ENCODE measurements at regions not wholly inside any gene's neighbourhood (a gene's known extent, or its start where the extent isn't known, plus 50 kb on each side); places are given as distances from the start of the nearest gene placed in this dataset.

DNA sequence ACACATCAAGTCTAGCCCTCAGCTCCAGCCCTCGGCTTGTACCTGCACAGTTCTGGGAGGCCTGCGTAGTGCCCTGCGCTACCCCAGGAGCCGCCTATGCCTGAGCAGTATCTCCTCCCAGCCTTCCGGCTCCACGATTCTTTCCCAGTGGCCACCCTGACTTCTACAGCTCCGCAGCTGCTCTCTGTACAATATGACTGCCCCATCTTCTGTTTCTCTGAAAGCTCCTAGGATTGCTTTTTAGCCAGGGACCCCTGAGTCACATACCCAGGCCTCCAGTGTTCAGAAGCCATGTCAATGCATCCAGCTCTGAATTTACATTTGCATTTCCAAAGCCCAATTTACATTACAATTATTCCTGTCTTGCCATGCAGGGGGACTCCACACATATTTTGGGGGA is 135.5 kb downstream of the PJA1 start:
- H3K27ac ChIP-seq (ENCODE audit: low read depth, low read length): no peak overlapping the region
- no peak overlapping the region for H3K4me2 ChIP-seq (ENCODE audit: low read length)
- no peaks in the 10 kb centered on the region for H3K4me1 ChIP-seq (ENCODE audit: control insufficient read depth, low read length)

GRCh38 chrX:69028761-69029120 is 136.5 kb downstream of the PJA1 start:
- Histone ChIP-seq H3K4me3 (ENCODE audit: low read length) (no peak overlapping the region), H3K27me3 (ENCODE audit: control insufficient read depth, low read length) (no peaks in the 10 kb centered on the region), H3K36me3 (ENCODE audit: control insufficient read depth, low read length) (no peaks in the 10 kb centered on the region), H3K4me2 (ENCODE audit: low read length) (no peak overlapping the region), H3K27ac (ENCODE audit: low read depth, low read length) (no peak overlapping the region), H3F3A (ENCODE audit: control insufficient read depth, insufficient read depth) (no peaks in the 10 kb centered on the region), H3K79me2 (ENCODE audit: control insufficient read depth, low read length) (no peaks in the 10 kb centered on the region), H3K9me3 (ENCODE audit: control insufficient read depth, insufficient read depth, low read length) (no peaks in the 10 kb centered on the region), H4K20me1 (ENCODE audit: control insufficient read depth, insufficient read depth, low read depth, low read length) (no peaks in the 10 kb centered on the region), H3K9me2 (replicated peaks; ENCODE audit: control insufficient read depth, low read length) (no peaks in the 10 kb centered on the region), H3K4me1 (ENCODE audit: control insufficient read depth, low read length) (no peaks in the 10 kb centered on the region)
- TF ChIP-seq CTCF (IDR thresholded peaks at IDR 0.05; ENCODE audit: low read depth, low read length, poor library complexity, severe bottlenecking): no peak
- no peak for TF ChIP-seq EZH2phosphoT487 (IDR thresholded peaks at IDR 0.05; ENCODE audit: borderline replicate concordance, low read length)

More for the DNA sequence above, 135.5 kb downstream of the PJA1 start:
- no peak overlapping the region for H3K4me3 ChIP-seq (ENCODE audit: low read length)
- H3F3A ChIP-seq (ENCODE audit: control insufficient read depth, insufficient read depth): no peaks in the 10 kb centered on the region
- no peaks in the 10 kb centered on the region for H3K79me2 ChIP-seq (ENCODE audit: control insufficient read depth, low read length)
- H3K27me3 ChIP-seq (ENCODE audit: control insufficient read depth, low read length): no peaks in the 10 kb centered on the region
- no peaks in the 10 kb centered on the region for H3K9me3 ChIP-seq (ENCODE audit: control insufficient read depth, insufficient read depth, low read length)
- H3K36me3 ChIP-seq (ENCODE audit: control insufficient read depth, low read length): no peaks in the 10 kb centered on the region
- no peaks in the 10 kb centered on the region for H3K9me2 ChIP-seq (replicated peaks; ENCODE audit: control insufficient read depth, low read length)
- H4K20me1 ChIP-seq (ENCODE audit: control insufficient read depth, insufficient read depth, low read depth, low read length): no peaks in the 10 kb centered on the region
- TF ChIP-seq EZH2phosphoT487 (IDR thresholded peaks at IDR 0.05; ENCODE audit: borderline replicate concordance, low read length) (no peak), CTCF (IDR thresholded peaks at IDR 0.05; ENCODE audit: low read depth, low read length, poor library complexity, severe bottlenecking) (no peak)

DNA sequence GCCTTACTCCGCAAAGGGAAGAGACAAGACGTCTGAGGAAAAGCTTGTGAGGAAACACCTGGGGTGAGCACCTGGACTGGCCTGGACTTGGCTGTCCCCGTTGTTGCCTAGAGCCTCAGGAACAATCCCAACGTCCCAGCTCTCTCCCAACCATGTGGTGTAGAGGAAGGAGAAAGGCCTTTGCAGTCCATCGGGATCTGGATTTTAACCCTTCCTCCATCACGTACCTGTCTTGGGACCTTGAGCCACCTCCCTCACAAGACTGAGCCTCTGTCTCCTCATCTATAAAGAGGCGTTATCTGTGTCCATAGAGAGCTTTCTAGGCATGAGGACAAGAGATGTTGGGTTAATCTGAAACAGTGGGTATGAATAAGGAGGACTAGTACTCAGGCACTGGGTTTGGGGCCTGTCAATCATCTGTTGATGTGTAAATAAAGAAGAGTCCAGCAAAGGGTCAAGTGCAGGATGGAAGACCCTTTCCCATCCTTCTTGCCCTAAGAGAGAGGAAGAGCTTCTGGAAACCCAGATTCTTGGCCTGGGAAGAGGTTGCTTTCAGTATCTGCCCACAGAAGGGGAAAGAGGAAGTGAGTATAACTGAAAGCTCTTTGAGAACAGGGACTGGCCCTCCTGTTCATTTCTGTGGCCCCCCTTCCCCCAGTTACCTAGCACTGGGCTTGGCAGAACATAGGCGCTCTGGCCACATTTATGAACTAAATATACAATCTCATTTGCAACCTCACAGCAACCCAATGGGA is 137.1 kb downstream of the PJA1 start:
- Histone ChIP-seq H3K4me3 (ENCODE audit: low read length) (no peak overlapping the region), H3K9me2 (replicated peaks; ENCODE audit: control insufficient read depth, low read length) (no peaks in the 10 kb centered on the region), H3K79me2 (ENCODE audit: control insufficient read depth, low read length) (no peaks in the 10 kb centered on the region), H3K9me3 (ENCODE audit: control insufficient read depth, insufficient read depth, low read length) (no peaks in the 10 kb centered on the region), H4K20me1 (ENCODE audit: control insufficient read depth, insufficient read depth, low read depth, low read length) (no peaks in the 10 kb centered on the region), H3K4me2 (ENCODE audit: low read length) (no peak overlapping the region), H3F3A (ENCODE audit: control insufficient read depth, insufficient read depth) (no peaks in the 10 kb centered on the region), H3K36me3 (ENCODE audit: control insufficient read depth, low read length) (no peaks in the 10 kb centered on the region), H3K4me1 (ENCODE audit: control insufficient read depth, low read length) (no peaks in the 10 kb centered on the region), H3K27me3 (ENCODE audit: control insufficient read depth, low read length) (no peaks in the 10 kb centered on the region), H3K27ac (ENCODE audit: low read depth, low read length) (no peak overlapping the region)
- TF ChIP-seq EZH2phosphoT487 (IDR thresholded peaks at IDR 0.05; ENCODE audit: borderline replicate concordance, low read length) (no peak), CTCF (IDR thresholded peaks at IDR 0.05; ENCODE audit: low read depth, low read length, poor library complexity, severe bottlenecking) (no peak)

All from DOHH2 (cell line).